ENCODE measurements at regions not wholly inside any gene's neighbourhood (a gene's known extent, or its start where the extent isn't known, plus 50 kb on each side); places are given as distances from the start of the nearest gene placed in this dataset.

GRCh38 chr4:59597536-59598329 lies 1602.4 kb upstream of the ADGRL3 start:
- CTCF ChIA-PET = no interaction called here
- DNase-seq = no peak
- intact Hi-C loops (cut with micrococcal nuclease; ENCODE audit: unreplicated experiment) = no loop called here
- no peaks in the 10 kb centered on the region for H3K4me1 Mint-ChIP-seq (ENCODE audit: low read depth, unreplicated experiment)
- H3K27ac Mint-ChIP-seq (ENCODE audit: unreplicated experiment) = no peak overlapping the region
- H3K9me3 Mint-ChIP-seq (ENCODE audit: low read depth, unreplicated experiment) = peaks cover 2% of the 10 kb centered on the region
- BruUV-seq (replicated peaks) = no TSS peak
- H3K36me3 Mint-ChIP-seq (ENCODE audit: insufficient read depth, unreplicated experiment) = no peaks in the 10 kb centered on the region
- no peak for TF ChIP-seq CTCF (IDR thresholded peaks at IDR 0.05; ENCODE audit: unreplicated experiment)
- H3K27me3 Mint-ChIP-seq (ENCODE audit: unreplicated experiment) = no peaks in the 10 kb centered on the region
- H3K4me3 Mint-ChIP-seq (ENCODE audit: low read depth, unreplicated experiment) = no peak overlapping the region

- no peaks in the 10 kb centered on the region for H3K36me3 Mint-ChIP-seq (ENCODE audit: insufficient read depth, unreplicated experiment)
- no TSS peak for BruUV-seq (replicated peaks)
Observed at GRCh38 chr4:59598330-59598618, 1601.9 kb upstream of the ADGRL3 start.

GRCh38 chr4:59608466-59608865 lies 1591.7 kb upstream of the ADGRL3 start:
- Mint-ChIP-seq H3K4me1 (ENCODE audit: low read depth, unreplicated experiment) (no peaks in the 10 kb centered on the region), H3K27me3 (ENCODE audit: unreplicated experiment) (no peaks in the 10 kb centered on the region), H3K36me3 (ENCODE audit: insufficient read depth, unreplicated experiment) (no peaks in the 10 kb centered on the region), H3K27ac (ENCODE audit: unreplicated experiment) (no peak overlapping the region), H3K4me3 (ENCODE audit: low read depth, unreplicated experiment) (no peak overlapping the region), H3K9me3 (ENCODE audit: low read depth, unreplicated experiment) (peaks cover 2% of the 10 kb centered on the region)
- TF ChIP-seq CTCF (IDR thresholded peaks at IDR 0.05; ENCODE audit: unreplicated experiment) = no peak
- BruUV-seq (replicated peaks) = no TSS peak
- no peak for DNase-seq
- CTCF ChIA-PET = no interaction called here
- intact Hi-C loops (cut with micrococcal nuclease; ENCODE audit: unreplicated experiment) = no loop called here

More at GRCh38 chr4:59598330-59598618, 1601.9 kb upstream of the ADGRL3 start:
- intact Hi-C loops (cut with micrococcal nuclease; ENCODE audit: unreplicated experiment) = no loop called here
- Mint-ChIP-seq H3K9me3 (ENCODE audit: low read depth, unreplicated experiment) (peaks cover 2% of the 10 kb centered on the region), H3K27me3 (ENCODE audit: unreplicated experiment) (no peaks in the 10 kb centered on the region), H3K27ac (ENCODE audit: unreplicated experiment) (no peak overlapping the region), H3K4me3 (ENCODE audit: low read depth, unreplicated experiment) (no peak overlapping the region), H3K4me1 (ENCODE audit: low read depth, unreplicated experiment) (no peaks in the 10 kb centered on the region)
- DNase-seq = no peak
- CTCF ChIA-PET = no interaction called here
- no peak for TF ChIP-seq CTCF (IDR thresholded peaks at IDR 0.05; ENCODE audit: unreplicated experiment)

- no peaks in the 10 kb centered on the region for H3K9me3 Mint-ChIP-seq (ENCODE audit: low read depth, unreplicated experiment)
- no peak for TF ChIP-seq CTCF (IDR thresholded peaks at IDR 0.05; ENCODE audit: unreplicated experiment)
- no peak overlapping the region for H3K27ac Mint-ChIP-seq (ENCODE audit: unreplicated experiment)
- H3K4me1 Mint-ChIP-seq (ENCODE audit: low read depth, unreplicated experiment) = no peaks in the 10 kb centered on the region
- no peak for DNase-seq
- CTCF ChIA-PET = no interaction called here
- intact Hi-C loops (cut with micrococcal nuclease; ENCODE audit: unreplicated experiment) = no loop called here
- H3K4me3 Mint-ChIP-seq (ENCODE audit: low read depth, unreplicated experiment) = no peak overlapping the region
- H3K36me3 Mint-ChIP-seq (ENCODE audit: insufficient read depth, unreplicated experiment) = no peaks in the 10 kb centered on the region
- no peaks in the 10 kb centered on the region for H3K27me3 Mint-ChIP-seq (ENCODE audit: unreplicated experiment)
- no TSS peak for BruUV-seq (replicated peaks)
Observed at GRCh38 chr4:59612235-59612634, 1587.9 kb upstream of the ADGRL3 start.

Measured in Calu3 (cell line).